ENCODE measurements at regions not wholly inside any gene's neighbourhood (a gene's known extent, or its start where the extent isn't known, plus 50 kb on each side); places are given as distances from the start of the nearest gene placed in this dataset.
A peak's percentile ranks its signal among the peaks of the same experiment; 100 is the strongest.

- H3K27me3 ChIP-seq (ENCODE audit: control insufficient read depth, insufficient read depth, low read length), result peaks cover 5% of the 10 kb centered on the region; the same call in 1 of the 2 replicates
- H3K4me3 ChIP-seq (ENCODE audit: low read depth, low read length), result no peak overlapping the region
- no peaks in the 10 kb centered on the region for H3K36me3 ChIP-seq (ENCODE audit: control insufficient read depth, insufficient read depth, low read length)
- TF ChIP-seq CTCF (IDR thresholded peaks at IDR 0.05; ENCODE audit: insufficient read depth, low read depth, low read length), result no peak
- ChIA-PET POLR2A (no interaction called here), CTCF (interaction anchor here (0.7 to 1.7 kb wide), 5 partner anchors 10 to 112 kb away, joined by 3 to 6 read pairs (median 4); no protein-coding TSS in a partner anchor)
- DNase-seq (ENCODE audit: low read depth), result no peak
These were observed 168.1 kb downstream of the SEC16B start for GRCh38 chr1:177801790-177802189.

GRCh38 chr1:177800400-177801088, 169.3 kb downstream of the SEC16B start:
- Histone ChIP-seq H3K4me3 (ENCODE audit: low read depth, low read length) (no peak overlapping the region), H3K36me3 (ENCODE audit: control insufficient read depth, insufficient read depth, low read length) (no peaks in the 10 kb centered on the region), H3K27me3 (ENCODE audit: control insufficient read depth, insufficient read depth, low read length) (peaks cover 5% of the 10 kb centered on the region; the same call in 1 of the 2 replicates)
- TF ChIP-seq CTCF (IDR thresholded peaks at IDR 0.05; ENCODE audit: insufficient read depth, low read depth, low read length), result no peak
- ChIA-PET CTCF (interaction anchor here (0.7 to 0.9 kb wide), 2 partner anchors 12 to 17 kb away, joined by 3 read pairs; no protein-coding TSS in a partner anchor), POLR2A (no interaction called here)
- peak; percentile 24 for DNase-seq (ENCODE audit: low read depth)

- Histone ChIP-seq H3K4me3 (ENCODE audit: low read depth, low read length) (no peak overlapping the region), H3K36me3 (ENCODE audit: control insufficient read depth, insufficient read depth, low read length) (no peaks in the 10 kb centered on the region), H3K27me3 (ENCODE audit: control insufficient read depth, insufficient read depth, low read length) (peaks cover 5% of the 10 kb centered on the region; the same call in 1 of the 2 replicates)
- no peak for DNase-seq (ENCODE audit: low read depth)
- POLR2A ChIA-PET, result no interaction called here
- CTCF ChIA-PET, result interaction anchor here (0.7 kb wide), 2 partner anchors 18 to 157 kb away, joined by 3 read pairs; no protein-coding TSS in a partner anchor
- no peak for TF ChIP-seq CTCF (IDR thresholded peaks at IDR 0.05; ENCODE audit: insufficient read depth, low read depth, low read length)
These were observed 170.1 kb downstream of the SEC16B start for GRCh38 chr1:177799746-177800145.

GRCh38 chr1:177798614-177799013, 171.2 kb downstream of the SEC16B start:
- DNase-seq (ENCODE audit: low read depth), result no peak
- no peak overlapping the region for H3K4me3 ChIP-seq (ENCODE audit: low read depth, low read length)
- H3K27me3 ChIP-seq (ENCODE audit: control insufficient read depth, insufficient read depth, low read length), result peaks cover 5% of the 10 kb centered on the region; the same call in 1 of the 2 replicates
- CTCF ChIA-PET, result no interaction called here
- H3K36me3 ChIP-seq (ENCODE audit: control insufficient read depth, insufficient read depth, low read length), result no peaks in the 10 kb centered on the region
- no peak for TF ChIP-seq CTCF (IDR thresholded peaks at IDR 0.05; ENCODE audit: insufficient read depth, low read depth, low read length)
- POLR2A ChIA-PET, result interaction anchor here (0.6 kb wide), 1 partner anchor 997 kb away, joined by 6 read pairs; no protein-coding TSS in a partner anchor

- TF ChIP-seq CTCF (IDR thresholded peaks at IDR 0.05; ENCODE audit: insufficient read depth, low read depth, low read length), result no peak
- DNase-seq (ENCODE audit: low read depth), result no peak
- POLR2A ChIA-PET, result no interaction called here
- Histone ChIP-seq H3K4me3 (ENCODE audit: low read depth, low read length) (no peak overlapping the region), H3K36me3 (ENCODE audit: control insufficient read depth, insufficient read depth, low read length) (no peaks in the 10 kb centered on the region), H3K27me3 (ENCODE audit: control insufficient read depth, insufficient read depth, low read length) (peaks cover 5% of the 10 kb centered on the region; the same call in 1 of the 2 replicates)
- CTCF ChIA-PET, result no interaction called here
These were observed 173.3 kb downstream of the SEC16B start for GRCh38 chr1:177796561-177796960.
